ENCODE measurements at regions not wholly inside any gene's neighbourhood (a gene's known extent, or its start where the extent isn't known, plus 50 kb on each side); places are given as distances from the start of the nearest gene placed in this dataset.

GRCh38 chr12:93214523-93215289 lies 163.0 kb upstream of the NUDT4 start:
- no peak overlapping the region for H3K4me2 ChIP-seq (ENCODE audit: extremely low read depth, insufficient read depth, low read length)
- H3K4me3 ChIP-seq (replicated peaks in 1 of 4; ENCODE audit: control extremely low read depth in 1 of 4, insufficient read depth in 1 of 4, low read depth in 3 of 4, low read length in 4 of 4), result no peak overlapping the region
- no peak overlapping the region for H2AFZ ChIP-seq (ENCODE audit: low read length)
- H3K4me1 ChIP-seq (ENCODE audit: control insufficient read depth, extremely low read depth, insufficient read depth, low read length), result no peaks in the 10 kb centered on the region
- no peak for DNase-seq (ENCODE audit: low read depth in 2 of 2)
- no peak for TF ChIP-seq CTCF (conservative IDR thresholded peaks at IDR 0.05 in 1 of 2, IDR thresholded peaks at IDR 0.05 in 1 of 2; ENCODE audit: low read depth in 1 of 2, low read length in 2 of 2)
- no peaks in the 10 kb centered on the region for H3K9me3 ChIP-seq (ENCODE audit: control insufficient read depth, insufficient read depth, low read depth, low read length)
- H3K27me3 ChIP-seq (ENCODE audit: control insufficient read depth, insufficient read depth, low read length), result no peaks in the 10 kb centered on the region
- H3K27ac ChIP-seq (ENCODE audit: insufficient read depth, low read length), result no peak overlapping the region
- H3K9ac ChIP-seq (ENCODE audit: insufficient read depth, low read length), result no peak overlapping the region
- H3K79me2 ChIP-seq (ENCODE audit: control insufficient read depth, insufficient read depth, low read length), result no peaks in the 10 kb centered on the region
- no peaks in the 10 kb centered on the region for H4K20me1 ChIP-seq (ENCODE audit: control insufficient read depth, extremely low read depth, insufficient read depth, low read length)
- no peaks in the 10 kb centered on the region for H3K36me3 ChIP-seq (ENCODE audit: control insufficient read depth, insufficient read depth, low read length)

GRCh38 chr12:93215290-93215678 lies 162.4 kb upstream of the NUDT4 start:
- H3K9ac ChIP-seq (ENCODE audit: insufficient read depth, low read length), result no peak overlapping the region
- no peak overlapping the region for H3K4me2 ChIP-seq (ENCODE audit: extremely low read depth, insufficient read depth, low read length)
- H3K4me3 ChIP-seq (replicated peaks in 1 of 4; ENCODE audit: control extremely low read depth in 1 of 4, insufficient read depth in 1 of 4, low read depth in 3 of 4, low read length in 4 of 4), result no peak overlapping the region
- TF ChIP-seq CTCF (conservative IDR thresholded peaks at IDR 0.05 in 1 of 2, IDR thresholded peaks at IDR 0.05 in 1 of 2; ENCODE audit: low read depth in 1 of 2, low read length in 2 of 2), result no peak
- TF ChIP-seq EZH2 (IDR thresholded peaks at IDR 0.05; ENCODE audit: low read length, missing control alignments), result no peak
- no peak for DNase-seq (ENCODE audit: low read depth in 2 of 2)
- H3K79me2 ChIP-seq (ENCODE audit: control insufficient read depth, insufficient read depth, low read length), result no peaks in the 10 kb centered on the region
- no peaks in the 10 kb centered on the region for H3K4me1 ChIP-seq (ENCODE audit: control insufficient read depth, extremely low read depth, insufficient read depth, low read length)
- H3K27me3 ChIP-seq (ENCODE audit: control insufficient read depth, insufficient read depth, low read length), result no peaks in the 10 kb centered on the region
- no peaks in the 10 kb centered on the region for H4K20me1 ChIP-seq (ENCODE audit: control insufficient read depth, extremely low read depth, insufficient read depth, low read length)
- no peaks in the 10 kb centered on the region for H3K36me3 ChIP-seq (ENCODE audit: control insufficient read depth, insufficient read depth, low read length)
- H3K27ac ChIP-seq (ENCODE audit: insufficient read depth, low read length), result no peak overlapping the region
- no peaks in the 10 kb centered on the region for H3K9me3 ChIP-seq (ENCODE audit: control insufficient read depth, insufficient read depth, low read depth, low read length)
- H2AFZ ChIP-seq (ENCODE audit: low read length), result no peak overlapping the region

GRCh38 chr12:93219947-93220346 lies 157.8 kb upstream of the NUDT4 start:
- H3K27me3 ChIP-seq (ENCODE audit: control insufficient read depth, insufficient read depth, low read length), result no peaks in the 10 kb centered on the region
- no peaks in the 10 kb centered on the region for H3K79me2 ChIP-seq (ENCODE audit: control insufficient read depth, insufficient read depth, low read length)
- DNase-seq (ENCODE audit: low read depth in 2 of 2), result no peak
- no peak overlapping the region for H3K4me2 ChIP-seq (ENCODE audit: extremely low read depth, insufficient read depth, low read length)
- no peak overlapping the region for H3K27ac ChIP-seq (ENCODE audit: insufficient read depth, low read length)
- no peaks in the 10 kb centered on the region for H4K20me1 ChIP-seq (ENCODE audit: control insufficient read depth, extremely low read depth, insufficient read depth, low read length)
- H2AFZ ChIP-seq (ENCODE audit: low read length), result no peak overlapping the region
- H3K9ac ChIP-seq (ENCODE audit: insufficient read depth, low read length), result no peak overlapping the region
- H3K36me3 ChIP-seq (ENCODE audit: control insufficient read depth, insufficient read depth, low read length), result no peaks in the 10 kb centered on the region
- TF ChIP-seq EZH2 (IDR thresholded peaks at IDR 0.05; ENCODE audit: low read length, missing control alignments) (no peak), CTCF (conservative IDR thresholded peaks at IDR 0.05 in 1 of 2, IDR thresholded peaks at IDR 0.05 in 1 of 2; ENCODE audit: low read depth in 1 of 2, low read length in 2 of 2) (no peak)
- no peaks in the 10 kb centered on the region for H3K4me1 ChIP-seq (ENCODE audit: control insufficient read depth, extremely low read depth, insufficient read depth, low read length)
- H3K9me3 ChIP-seq (ENCODE audit: control insufficient read depth, insufficient read depth, low read depth, low read length), result no peaks in the 10 kb centered on the region
- no peak overlapping the region for H3K4me3 ChIP-seq (replicated peaks in 1 of 4; ENCODE audit: control extremely low read depth in 1 of 4, insufficient read depth in 1 of 4, low read depth in 3 of 4, low read length in 4 of 4)
